ENCODE measurements at regions not wholly inside any gene's neighbourhood (a gene's known extent, or its start where the extent isn't known, plus 50 kb on each side); places are given as distances from the start of the nearest gene placed in this dataset.

DNA sequence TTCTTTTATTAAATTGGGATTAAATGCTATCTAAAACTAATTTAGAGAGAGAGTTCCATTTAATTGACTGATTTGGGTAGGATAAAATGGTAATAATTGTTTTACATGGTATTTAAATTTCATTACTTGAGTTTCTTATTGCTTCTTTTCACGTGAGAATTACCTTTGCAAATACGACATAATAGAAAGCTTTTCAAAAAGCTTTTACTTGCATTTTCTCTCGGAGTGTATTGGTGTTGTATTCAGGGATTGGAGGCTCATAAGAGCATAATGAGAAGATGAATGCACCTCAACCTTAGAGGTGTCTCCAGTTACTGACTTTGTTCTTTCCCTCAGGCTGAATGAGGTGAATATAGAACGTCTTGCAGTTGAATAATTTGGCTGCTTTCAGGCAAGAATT, 67.4 kb upstream of the CPHXL start:
- intact Hi-C loops (cut with DNase I, micrococcal nuclease) = loop anchor here in 1 of 2 donors (10.0 kb wide), 1 partner anchor 1381 kb away; no protein-coding TSS in a partner anchor
- TF ChIP-seq CTCF (IDR thresholded peaks at IDR 0.05) = no peak
- H3K4me1 ChIP-seq (ENCODE audit: low read depth) = no peaks in the 10 kb centered on the region
- ATAC-seq (no peak), DNase-seq (no peak)
- H3K4me3 ChIP-seq = no peak overlapping the region
- H3K36me3 ChIP-seq (ENCODE audit: low read depth) = no peaks in the 10 kb centered on the region
- H3K9me3 ChIP-seq = no peaks in the 10 kb centered on the region

- no peak overlapping the region for H3K4me3 ChIP-seq
- intact Hi-C loops (cut with DNase I, micrococcal nuclease) = loop anchor here in 1 of 2 donors (10.0 kb wide), 1 partner anchor 1380 kb away; no protein-coding TSS in a partner anchor
- no peaks in the 10 kb centered on the region for H3K9me3 ChIP-seq
- no peak for TF ChIP-seq CTCF (IDR thresholded peaks at IDR 0.05)
- ATAC-seq (no peak), DNase-seq (no peak)
- no peaks in the 10 kb centered on the region for H3K4me1 ChIP-seq (ENCODE audit: low read depth)
- H3K36me3 ChIP-seq (ENCODE audit: low read depth) = no peaks in the 10 kb centered on the region
Observed at GRCh38 chr16:75794426-75794825, 68.1 kb upstream of the CPHXL start.

- Histone ChIP-seq H3K36me3 (ENCODE audit: low read depth) (no peaks in the 10 kb centered on the region), H3K9me3 (no peaks in the 10 kb centered on the region), H3K4me3 (no peak overlapping the region), H3K4me1 (ENCODE audit: low read depth) (no peaks in the 10 kb centered on the region)
- no peak for DNase-seq
- intact Hi-C loops (cut with DNase I, micrococcal nuclease) = loop anchor here in 1 of 2 donors (10.0 kb wide), 1 partner anchor 1376 kb away; no protein-coding TSS in a partner anchor
- no peak for ATAC-seq
- no peak for TF ChIP-seq CTCF (IDR thresholded peaks at IDR 0.05)
Observed at GRCh38 chr16:75798714-75799113, 72.4 kb upstream of the CPHXL start.

DNA sequence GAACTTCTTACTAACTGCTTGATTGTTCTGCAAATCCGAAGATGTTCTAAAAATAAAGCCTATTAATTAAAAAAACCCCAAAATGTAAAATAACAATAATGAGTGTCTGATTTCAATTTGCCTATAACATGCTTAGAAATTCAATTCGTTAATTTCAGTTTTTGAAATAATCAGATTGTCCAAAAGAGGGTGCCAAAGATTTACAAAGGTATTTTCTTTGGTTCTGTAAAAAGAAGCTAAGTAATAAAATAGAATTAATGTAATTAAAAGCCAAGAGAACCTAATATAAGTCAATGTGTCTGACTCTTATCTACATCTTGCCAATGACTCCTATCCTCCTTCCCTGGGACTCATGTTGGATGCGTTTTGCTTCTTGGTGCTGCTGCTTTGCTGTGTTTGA, 75.0 kb upstream of the CPHXL start:
- no peak for DNase-seq
- intact Hi-C loops (cut with DNase I, micrococcal nuclease) = no loop called here
- Histone ChIP-seq H3K36me3 (ENCODE audit: low read depth) (no peaks in the 10 kb centered on the region), H3K9me3 (no peaks in the 10 kb centered on the region), H3K4me1 (ENCODE audit: low read depth) (no peaks in the 10 kb centered on the region), H3K4me3 (no peak overlapping the region)
- ATAC-seq = no peak
- TF ChIP-seq CTCF (IDR thresholded peaks at IDR 0.05) = no peak

DNA sequence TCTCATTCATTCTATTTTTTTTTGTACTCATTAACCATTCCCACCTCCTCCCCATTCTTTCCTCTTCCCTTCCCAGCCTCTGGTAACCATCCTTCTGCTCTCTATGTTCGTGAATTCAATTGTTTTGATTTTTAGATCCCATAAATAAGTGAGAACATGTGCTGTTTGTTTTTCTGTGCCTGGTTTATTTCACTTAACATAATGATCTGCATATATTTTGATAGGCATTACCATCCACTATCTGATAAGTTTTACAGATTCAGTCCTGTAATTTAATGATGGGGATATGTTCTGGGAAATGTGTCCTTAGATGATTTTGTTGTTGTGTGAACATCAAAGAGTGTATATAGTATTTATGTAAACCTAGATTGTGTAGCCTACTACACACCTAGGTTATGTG, 77.5 kb upstream of the CPHXL start:
- no peak for TF ChIP-seq CTCF (IDR thresholded peaks at IDR 0.05)
- ATAC-seq (no peak), DNase-seq (no peak)
- Histone ChIP-seq H3K9me3 (no peaks in the 10 kb centered on the region), H3K36me3 (ENCODE audit: low read depth) (no peaks in the 10 kb centered on the region), H3K4me3 (no peak overlapping the region), H3K4me1 (ENCODE audit: low read depth) (no peaks in the 10 kb centered on the region)
- intact Hi-C loops (cut with DNase I, micrococcal nuclease) = no loop called here

DNA sequence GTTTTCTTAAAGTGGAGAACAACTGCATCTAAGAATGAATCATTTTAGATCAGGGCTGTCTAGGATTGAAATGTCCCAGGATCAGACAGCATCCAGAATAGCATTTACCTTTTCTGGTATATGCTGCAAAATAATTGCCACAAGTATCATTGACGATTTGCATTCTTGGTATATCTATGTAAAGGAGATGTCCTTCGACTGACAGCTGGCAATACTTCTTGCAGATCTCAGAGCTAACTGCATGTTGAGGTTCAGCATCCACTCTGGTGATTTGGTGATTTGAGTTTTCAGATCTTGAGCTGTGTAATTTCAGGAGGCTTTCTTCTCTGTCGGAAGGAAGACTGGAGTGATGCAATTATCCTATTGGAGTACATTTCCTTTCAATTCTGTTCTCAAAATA, 78.1 kb upstream of the CPHXL start:
- H3K4me1 ChIP-seq (ENCODE audit: low read depth) = no peaks in the 10 kb centered on the region
- intact Hi-C loops (cut with DNase I, micrococcal nuclease) = no loop called here
- DNase-seq = no peak
- no peak for TF ChIP-seq CTCF (IDR thresholded peaks at IDR 0.05)
- no peak for ATAC-seq
- no peaks in the 10 kb centered on the region for H3K9me3 ChIP-seq
- no peaks in the 10 kb centered on the region for H3K36me3 ChIP-seq (ENCODE audit: low read depth)
- no peak overlapping the region for H3K4me3 ChIP-seq
